Gastroesophageal sphincter (tissue), 4 donors: ENCODE measurements at regions not wholly inside any gene's neighbourhood (a gene's known extent, or its start where the extent isn't known, plus 50 kb on each side); places are given as distances from the start of the nearest gene placed in this dataset.

Experiments used
- ATAC-seq: fragments of 150-250 bp; one replicate; pipeline ENCODE4 v1.9.1; 2016; ENCODE audit warnings: mild to moderate bottlenecking, moderate library complexity
- H3K27ac ChIP-seq, 4 donors: fragments of 200-600 bp; sonication (generic) in 3 of 4; 1 replicate in 3 of 4; 2 replicates in 1 of 4; pipeline ENCODE4 v1.5.1; 2016 to 2019
- H3K27me3 ChIP-seq: fragments of 200-600 bp; sonication (generic); one replicate; pipeline ENCODE4 v1.5.1; 2019
- H3K36me3 ChIP-seq, 2 donors: fragments of 200-600 bp; sonication (generic); one replicate each; pipeline ENCODE4 v1.5.1; 2019; ENCODE audit warnings: control low read depth in 1 of 2
- H3K4me1 ChIP-seq, 3 donors: fragments of 200-600 bp; sonication (generic); 1 replicate in 2 of 3; 2 replicates in 1 of 3; pipeline ENCODE4 v1.5.1; 2016 to 2019; ENCODE audit warnings: control low read depth in 2 of 3
- H3K4me3 ChIP-seq, 2 donors: fragments of 200-600 bp; sonication (generic); one replicate each; pipeline ENCODE4 v1.5.1; 2019; ENCODE audit warnings: mild to moderate bottlenecking in 1 of 2, moderate library complexity in 1 of 2
- H3K9me3 ChIP-seq, 3 donors: fragments of 200-600 bp; sonication (generic); one replicate each; pipeline ENCODE4 v1.5.1; 2017 to 2019; ENCODE audit warnings: control low read depth in 2 of 3
- CTCF ChIP-seq, 4 experiments: fragments of 200-600 bp in 2 of 4; fragments of 450-650 bp in 2 of 4; sonication (generic) in 1 of 4; IDR thresholded peaks; one replicate each; pipeline ENCODE4 v1.5.1; 2017 to 2019; ENCODE audit warnings: antibody characterized with exemption in 4 of 4, mild to moderate bottlenecking in 2 of 4, moderate library complexity in 2 of 4
- EP300 ChIP-seq: sonication (generic); formaldehyde crosslinking; IDR thresholded peaks from one replicate; pipeline ENCODE4 v1.6.1; 2017; ENCODE audit warnings: antibody characterized with exemption, mild to moderate bottlenecking
- POLR2A ChIP-seq, 2 donors: fragments of 450-650 bp; IDR thresholded peaks; one replicate each; pipeline ENCODE4 v1.6.1; 2017; ENCODE audit warnings: antibody characterized with exemption in 2 of 2, mild to moderate bottlenecking in 2 of 2, moderate library complexity in 1 of 2
- POLR2AphosphoS5 ChIP-seq: sonication (generic); formaldehyde crosslinking; IDR thresholded peaks from one replicate; pipeline ENCODE4 v1.6.1; 2017; ENCODE audit warnings: antibody characterized with exemption
- WGBS, 2 donors: methylation state at CpG; one replicate each; pipeline ENCODE4 v1.1.5; 2018; ENCODE audit warnings: low coverage in 1 of 2; 5-methylcytosine and 5-hydroxymethylcytosine counted together

- Histone ChIP-seq H3K27me3 (no peaks in the 10 kb centered on the region), H3K4me3 (no peak overlapping the region), H3K27ac (no peak overlapping the region), H3K4me1 (no peaks in the 10 kb centered on the region), H3K36me3 (no peaks in the 10 kb centered on the region), H3K9me3 (peaks cover 0 to 5% (median 0%) of the 10 kb centered on the region in 3 donors)
- TF ChIP-seq CTCF (IDR thresholded peaks at IDR 0.05) (no peak), EP300 (no peak), POLR2A (IDR thresholded peaks at IDR 0.05) (no peak), POLR2AphosphoS5 (no peak)
- 95 to 100% methylated on average over 3 to 5 of the region's 5 CpGs for WGBS, 2 donors
- ATAC-seq: no peak
Measured at GRCh38 chr5:125564317-125564975, 818.0 kb upstream of the ZNF608 start.

- 77 to 82% methylated on average over 8 to 9 of the region's 9 CpGs for WGBS, 2 donors
- H3K4me3 ChIP-seq: no peak overlapping the region
- ATAC-seq: no peak
- no peaks in the 10 kb centered on the region for H3K27me3 ChIP-seq
- TF ChIP-seq POLR2AphosphoS5 (no peak), CTCF (IDR thresholded peaks at IDR 0.05) (no peak), EP300 (no peak), POLR2A (IDR thresholded peaks at IDR 0.05) (no peak)
- no peaks in the 10 kb centered on the region for H3K9me3 ChIP-seq
- H3K36me3 ChIP-seq: no peaks in the 10 kb centered on the region
- H3K4me1 ChIP-seq: peaks cover 0 to 25% (median 6%) of the 10 kb centered on the region in 3 donors
- no peak overlapping the region for H3K27ac ChIP-seq
Measured at GRCh38 chr5:125574491-125575044, 828.1 kb upstream of the ZNF608 start.

GRCh38 chr5:125575171-125575890 lies 828.9 kb upstream of the ZNF608 start:
- Histone ChIP-seq H3K9me3 (no peaks in the 10 kb centered on the region), H3K4me1 (peaks cover 0 to 25% (median 6%) of the 10 kb centered on the region in 3 donors), H3K27ac (peak overlapping the region in 2 of 4 donors; percentile 8 to 43), H3K27me3 (no peaks in the 10 kb centered on the region), H3K36me3 (no peaks in the 10 kb centered on the region), H3K4me3 (no peak overlapping the region)
- 50 to 65% methylated on average over 1 of the region's 1 CpG for WGBS, 2 donors
- ATAC-seq: no peak
- TF ChIP-seq EP300 (no peak), CTCF (IDR thresholded peaks at IDR 0.05) (no peak), POLR2AphosphoS5 (no peak), POLR2A (IDR thresholded peaks at IDR 0.05) (no peak)

- Histone ChIP-seq H3K4me3 (no peak overlapping the region), H3K27ac (peak overlapping the region in 3 of 4 donors; percentile 8 to 43 (median 43)), H3K36me3 (no peaks in the 10 kb centered on the region), H3K27me3 (no peaks in the 10 kb centered on the region), H3K4me1 (peaks cover 0 to 25% (median 6%) of the 10 kb centered on the region in 3 donors), H3K9me3 (no peaks in the 10 kb centered on the region)
- 12 to 15% methylated on average over 3 to 5 of the region's 7 CpGs for WGBS, 2 donors
- TF ChIP-seq EP300: no peak
- TF ChIP-seq CTCF (IDR thresholded peaks at IDR 0.05): peak in 1 of 4 experiments; percentile 28
- no peak for TF ChIP-seq POLR2A (IDR thresholded peaks at IDR 0.05)
- ATAC-seq: no peak
Measured at GRCh38 chr5:125575891-125576505, 829.6 kb upstream of the ZNF608 start.
